ENCODE measurements at regions not wholly inside any gene's neighbourhood (a gene's known extent, or its start where the extent isn't known, plus 50 kb on each side); places are given as distances from the start of the nearest gene placed in this dataset.
A peak's percentile ranks its signal among the peaks of the same experiment; 100 is the strongest.

DNA sequence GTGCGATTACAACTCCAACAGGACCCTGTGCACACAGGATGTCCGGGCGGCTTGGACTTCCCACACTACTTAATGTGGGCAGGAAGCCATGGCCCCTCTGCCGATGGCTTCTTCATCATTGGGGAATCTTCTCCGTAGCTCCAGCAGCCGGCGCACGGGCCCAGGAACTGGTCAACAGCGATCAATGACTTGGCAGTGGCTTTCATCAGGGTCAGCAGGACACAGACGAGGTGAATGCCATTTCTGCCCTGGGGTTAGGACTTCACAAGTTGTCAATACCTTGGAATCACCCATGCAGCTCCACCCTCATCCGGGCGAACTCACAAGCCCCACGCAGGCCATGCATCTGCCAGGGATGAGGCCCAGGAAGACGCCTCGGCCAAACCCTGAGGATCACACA lies 645.7 kb downstream of the BRD1 start:
- ATAC-seq (replicated peaks in 6 of 8) = no peak

DNA sequence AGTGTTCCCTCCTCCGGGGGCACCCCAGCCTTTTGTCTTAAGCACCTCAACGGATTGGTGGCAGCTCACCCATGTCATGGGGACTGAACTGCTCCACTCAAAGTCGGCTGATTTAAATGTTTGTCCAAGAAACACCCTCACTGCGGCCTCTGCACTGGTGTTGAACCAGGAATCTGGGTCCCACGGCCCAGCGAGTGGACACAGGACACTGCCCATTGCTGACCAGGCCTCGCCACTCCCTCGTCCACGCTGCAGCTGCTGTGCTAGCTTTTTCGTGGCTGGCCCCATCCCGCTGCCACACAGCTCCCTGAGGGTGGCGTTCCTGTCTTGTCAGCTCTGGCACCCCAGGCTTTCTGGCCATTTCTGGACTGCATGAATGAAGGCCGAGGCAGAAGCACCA lies 646.2 kb downstream of the BRD1 start:
- no peak for ATAC-seq (replicated peaks in 6 of 8)
- 57 to 100% methylated on average over 1 to 9 of the region's 13 CpGs; no CpG with 5 or more reads in 8 of the 10 experiments for WGBS, 10 experiments
- in situ Hi-C loops (cut with MboI; ENCODE audit: low pct_unique_long_range_greater_than_20kb in 2 of 9, low sequenced_read_pairs in 9 of 9, unreplicated experiment in 9 of 9) = no loop called here
- Histone ChIP-seq H3K27ac (no peak overlapping the region), H3K4me3 (no peak overlapping the region), H3K4me1 (replicated peaks in 1 of 2) (no peaks in the 10 kb centered on the region)

More for the DNA sequence above, 645.7 kb downstream of the BRD1 start:
- in situ Hi-C loops (cut with MboI; ENCODE audit: low pct_unique_long_range_greater_than_20kb in 2 of 9, low sequenced_read_pairs in 9 of 9, unreplicated experiment in 9 of 9) = no loop called here
- Histone ChIP-seq H3K27ac (no peak overlapping the region), H3K4me3 (no peak overlapping the region), H3K4me1 (replicated peaks in 1 of 2) (no peaks in the 10 kb centered on the region)
- 20 to 100% (median 48%) methylated on average over 1 to 8 of the region's 15 CpGs; no CpG with 5 or more reads in 6 of the 10 experiments for WGBS, 10 experiments

DNA sequence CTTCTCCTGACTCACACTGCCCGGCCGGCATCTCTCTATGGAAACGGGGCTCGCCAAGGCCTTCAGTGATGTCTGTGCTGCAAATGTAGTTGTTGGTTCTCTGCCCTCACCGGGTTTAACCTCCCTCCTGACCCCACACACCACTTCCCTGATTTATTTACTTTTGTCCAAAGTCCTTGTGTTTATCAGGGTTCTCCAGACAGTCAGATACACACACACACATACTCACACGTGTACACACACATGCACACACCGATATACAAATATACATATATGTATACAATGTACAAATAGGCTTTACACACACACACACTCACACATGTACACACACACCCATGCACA lies 647.0 kb downstream of the BRD1 start:
- Histone ChIP-seq H3K27ac (no peak overlapping the region), H3K4me1 (replicated peaks in 1 of 2) (no peaks in the 10 kb centered on the region), H3K4me3 (no peak overlapping the region)
- in situ Hi-C loops (cut with MboI; ENCODE audit: low pct_unique_long_range_greater_than_20kb in 2 of 9, low sequenced_read_pairs in 9 of 9, unreplicated experiment in 9 of 9) = no loop called here
- 13 to 88% (median 26%) methylated on average over 1 to 6 of the region's 7 CpGs; no CpG with 5 or more reads in 4 of the 10 experiments for WGBS, 10 experiments
- ATAC-seq (replicated peaks in 6 of 8) = no peak

DNA sequence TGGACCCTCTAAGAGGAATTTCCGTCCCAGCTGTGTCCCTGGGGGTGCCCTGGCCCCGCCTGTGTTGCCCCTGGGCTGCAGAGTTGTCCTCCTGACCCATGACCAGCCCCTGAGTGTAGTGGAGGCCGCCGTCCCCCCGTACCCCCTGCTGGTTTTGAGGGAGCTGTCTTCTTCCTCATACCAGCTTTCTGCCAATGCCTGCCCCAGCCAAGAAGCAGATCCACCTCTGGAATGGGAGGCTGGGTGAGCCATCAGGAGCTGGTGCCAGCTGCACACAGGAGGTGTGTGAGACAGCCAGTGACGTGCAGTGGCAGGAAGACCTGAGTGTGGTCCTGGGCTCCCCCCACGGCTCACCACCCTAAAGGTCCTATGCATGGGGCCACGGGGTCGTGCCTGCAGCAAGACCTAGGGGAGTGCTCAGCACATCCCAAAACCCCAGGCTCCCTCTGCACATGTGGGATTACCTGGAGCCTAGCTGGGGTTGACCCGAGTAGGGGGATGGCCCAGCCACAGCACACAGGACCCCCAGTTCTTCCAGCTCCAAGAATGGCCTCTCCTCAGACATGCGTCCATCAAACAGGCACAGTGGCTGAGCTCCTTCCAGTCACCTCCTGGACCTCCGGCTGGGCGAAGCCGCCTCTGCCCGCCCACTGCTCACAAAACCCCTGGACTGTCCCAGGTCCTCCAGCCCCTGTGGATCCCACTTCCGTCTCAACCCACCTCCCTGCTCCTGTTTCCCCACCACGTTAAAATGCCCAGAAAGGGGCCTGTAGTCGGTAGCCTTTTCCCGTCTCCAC lies 647.6 kb downstream of the BRD1 start:
- no peak overlapping the region for H3K4me3 ChIP-seq
- no peak for ATAC-seq (replicated peaks in 6 of 8)
- WGBS, 10 experiments = 0 to 89% (median 39%) methylated on average over 1 to 4 of the region's 19 CpGs; no CpG with 5 or more reads in 6 of the 10 experiments
- no peaks in the 10 kb centered on the region for H3K4me1 ChIP-seq (replicated peaks in 1 of 2)
- no peak overlapping the region for H3K27ac ChIP-seq
- in situ Hi-C loops (cut with MboI; ENCODE audit: low pct_unique_long_range_greater_than_20kb in 2 of 9, low sequenced_read_pairs in 9 of 9, unreplicated experiment in 9 of 9) = no loop called here

DNA sequence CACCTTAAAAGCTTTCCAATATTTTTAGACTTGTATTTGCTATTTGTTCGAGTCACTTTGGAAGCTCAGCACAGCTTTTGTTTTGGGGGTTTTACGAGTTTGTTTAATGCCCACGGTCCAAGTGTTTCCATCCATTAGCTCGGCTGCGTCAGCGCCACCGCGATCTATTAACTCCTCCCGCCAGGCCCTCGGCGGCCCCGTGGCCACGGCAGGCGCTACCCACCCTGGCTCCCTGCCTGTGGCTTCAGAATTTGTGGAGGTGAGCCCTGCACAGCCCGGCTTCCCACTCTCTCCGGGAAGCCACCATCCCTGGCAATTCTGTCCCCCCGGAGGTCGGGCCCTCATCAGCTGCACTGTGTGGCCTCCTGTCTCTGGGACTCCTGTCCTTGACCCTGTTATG lies 648.5 kb downstream of the BRD1 start:
- no peak for ATAC-seq (replicated peaks in 6 of 8)
- 0 to 88% (median 70%) methylated on average over 1 to 18 of the region's 18 CpGs; no CpG with 5 or more reads in 2 of the 10 experiments for WGBS, 10 experiments
- H3K4me3 ChIP-seq = no peak overlapping the region
- no peaks in the 10 kb centered on the region for H3K4me1 ChIP-seq (replicated peaks in 1 of 2)
- in situ Hi-C loops (cut with MboI; ENCODE audit: low pct_unique_long_range_greater_than_20kb in 2 of 9, low sequenced_read_pairs in 9 of 9, unreplicated experiment in 9 of 9) = no loop called here
- no peak overlapping the region for H3K27ac ChIP-seq

DNA sequence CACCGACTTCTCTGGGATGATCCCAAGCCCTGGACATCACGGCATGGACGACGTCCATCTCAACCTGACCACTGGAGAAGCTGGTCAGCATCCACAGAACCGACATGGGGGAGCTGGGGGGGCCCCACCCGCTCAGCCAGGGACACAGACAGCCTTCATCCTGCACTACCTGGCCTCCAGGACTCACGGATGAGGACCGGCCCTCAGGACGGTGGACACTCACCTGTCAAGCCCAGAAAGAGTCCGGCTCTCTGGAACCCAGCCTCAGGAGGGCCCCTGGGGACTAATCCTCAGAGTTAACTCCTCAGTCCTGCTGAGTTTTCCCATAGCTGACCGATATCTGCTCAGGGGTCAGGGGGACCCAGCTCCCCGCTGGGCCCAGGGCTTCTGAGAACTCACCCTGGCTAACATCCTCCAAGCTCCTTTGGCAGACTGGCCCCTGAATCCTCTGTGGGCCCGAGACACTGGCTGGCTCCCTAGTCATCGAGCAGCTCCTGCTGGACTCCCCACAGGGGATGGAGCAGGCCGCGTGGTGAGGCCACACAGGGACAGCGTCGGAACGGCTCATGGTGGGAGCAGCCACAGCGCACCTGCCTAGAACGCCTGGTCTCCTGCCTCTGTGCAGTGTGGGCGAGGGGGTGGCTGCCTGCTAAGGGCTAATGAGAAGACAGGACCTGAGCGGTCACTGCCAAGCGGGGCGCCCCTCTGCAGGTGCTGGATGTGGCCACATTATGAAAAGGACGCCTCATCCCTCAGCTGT lies 649.2 kb downstream of the BRD1 start:
- in situ Hi-C loops (cut with MboI; ENCODE audit: low pct_unique_long_range_greater_than_20kb in 2 of 9, low sequenced_read_pairs in 9 of 9, unreplicated experiment in 9 of 9) = no loop called here
- Histone ChIP-seq H3K4me1 (replicated peaks in 1 of 2) (no peaks in the 10 kb centered on the region), H3K4me3 (no peak overlapping the region), H3K27ac (no peak overlapping the region)
- no peak for ATAC-seq (replicated peaks in 6 of 8)
- 27 to 60% (median 56%) methylated on average over 1 to 7 of the region's 26 CpGs; no CpG with 5 or more reads in 3 of the 10 experiments for WGBS, 10 experiments

DNA sequence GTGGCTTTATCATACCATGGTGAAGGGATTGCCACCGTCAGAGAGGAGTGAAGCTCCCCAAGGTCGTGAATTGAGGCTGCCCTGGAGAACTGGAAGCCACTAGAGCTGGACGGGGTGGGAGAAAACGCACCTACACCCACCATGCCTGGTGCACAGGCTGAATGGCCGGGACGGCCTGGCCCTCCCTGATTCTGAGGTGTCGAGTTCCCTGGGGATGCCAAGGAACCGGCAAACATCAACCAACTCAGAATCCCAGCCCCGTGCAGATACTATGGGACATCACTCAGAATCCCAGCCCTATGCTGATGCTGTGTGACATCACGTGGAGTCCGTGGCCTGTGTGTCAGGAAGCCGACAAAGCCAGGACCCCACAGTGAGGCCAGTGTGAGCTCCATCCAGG lies 650.0 kb downstream of the BRD1 start:
- H3K4me1 ChIP-seq (replicated peaks in 1 of 2) = no peaks in the 10 kb centered on the region
- in situ Hi-C loops (cut with MboI; ENCODE audit: low pct_unique_long_range_greater_than_20kb in 2 of 9, low sequenced_read_pairs in 9 of 9, unreplicated experiment in 9 of 9) = no loop called here
- ATAC-seq (replicated peaks in 6 of 8) = no peak
- WGBS, 10 experiments = 0 to 65% (median 21%) methylated on average over 1 to 8 of the region's 12 CpGs; no CpG with 5 or more reads in 4 of the 10 experiments
- H3K4me3 ChIP-seq = no peak overlapping the region
- no peak overlapping the region for H3K27ac ChIP-seq

DNA sequence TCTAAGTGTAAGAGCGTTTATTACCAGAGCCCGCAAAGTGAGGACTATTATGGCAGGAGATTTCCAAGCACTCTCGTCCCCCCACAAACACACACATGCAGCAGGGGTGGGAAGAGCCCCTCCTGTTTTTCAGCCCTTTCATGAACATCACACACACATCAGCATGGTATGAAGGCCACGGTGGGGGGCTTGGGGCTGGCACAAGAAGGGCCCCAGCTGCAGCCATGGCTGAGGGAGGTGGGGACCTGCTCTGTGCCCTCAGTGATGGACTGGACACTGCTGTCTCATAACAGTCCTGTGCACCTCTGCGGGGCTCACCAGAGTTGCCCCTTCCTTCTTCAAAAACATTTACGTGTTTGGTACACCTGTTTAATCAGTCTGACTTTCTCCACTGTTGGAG lies 650.7 kb downstream of the BRD1 start:
- Histone ChIP-seq H3K4me3 (no peak overlapping the region), H3K27ac (no peak overlapping the region), H3K4me1 (replicated peaks in 1 of 2) (no peaks in the 10 kb centered on the region)
- 30 to 83% (median 56%) methylated on average over 1 to 6 of the region's 6 CpGs; no CpG with 5 or more reads in 5 of the 10 experiments for WGBS, 10 experiments
- no peak for ATAC-seq (replicated peaks in 6 of 8)
- in situ Hi-C loops (cut with MboI; ENCODE audit: low pct_unique_long_range_greater_than_20kb in 2 of 9, low sequenced_read_pairs in 9 of 9, unreplicated experiment in 9 of 9) = no loop called here

DNA sequence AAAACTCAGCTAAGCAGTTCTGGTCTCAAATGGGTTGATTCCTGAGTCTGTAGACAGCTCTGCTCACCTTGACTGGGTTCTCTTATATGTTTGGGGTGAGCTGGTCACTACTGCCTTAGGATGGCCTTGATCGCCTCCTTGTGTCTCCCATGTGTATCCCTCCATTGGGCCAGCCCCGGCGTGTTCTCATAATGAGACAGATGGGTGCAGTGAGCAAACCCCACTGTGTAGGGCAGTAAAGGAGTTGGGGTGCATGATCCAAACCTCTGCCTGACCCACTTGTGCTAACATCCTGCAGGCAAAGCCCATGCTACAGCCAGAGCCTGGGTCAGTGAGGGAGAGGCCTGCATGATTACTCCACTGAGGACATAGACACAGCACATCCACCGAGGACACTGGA lies 657.6 kb downstream of the BRD1 start:
- in situ Hi-C loops (cut with MboI; ENCODE audit: low pct_unique_long_range_greater_than_20kb in 2 of 9, low sequenced_read_pairs in 9 of 9, unreplicated experiment in 9 of 9) = loop anchor here in 2 of 9 experiments (25.0 kb wide), 2 partner anchors 108 to 117 kb away; no protein-coding TSS in a partner anchor
- peak in 1 of 8 experiments; percentile 49 for ATAC-seq (replicated peaks in 6 of 8)
- H3K4me1 ChIP-seq (replicated peaks in 1 of 2) = no peaks in the 10 kb centered on the region
- H3K27ac ChIP-seq = no peak overlapping the region
- no peak overlapping the region for H3K4me3 ChIP-seq
- 0 to 67% (median 45%) methylated on average over 1 to 3 of the region's 4 CpGs; no CpG with 5 or more reads in 6 of the 10 experiments for WGBS, 10 experiments

DNA sequence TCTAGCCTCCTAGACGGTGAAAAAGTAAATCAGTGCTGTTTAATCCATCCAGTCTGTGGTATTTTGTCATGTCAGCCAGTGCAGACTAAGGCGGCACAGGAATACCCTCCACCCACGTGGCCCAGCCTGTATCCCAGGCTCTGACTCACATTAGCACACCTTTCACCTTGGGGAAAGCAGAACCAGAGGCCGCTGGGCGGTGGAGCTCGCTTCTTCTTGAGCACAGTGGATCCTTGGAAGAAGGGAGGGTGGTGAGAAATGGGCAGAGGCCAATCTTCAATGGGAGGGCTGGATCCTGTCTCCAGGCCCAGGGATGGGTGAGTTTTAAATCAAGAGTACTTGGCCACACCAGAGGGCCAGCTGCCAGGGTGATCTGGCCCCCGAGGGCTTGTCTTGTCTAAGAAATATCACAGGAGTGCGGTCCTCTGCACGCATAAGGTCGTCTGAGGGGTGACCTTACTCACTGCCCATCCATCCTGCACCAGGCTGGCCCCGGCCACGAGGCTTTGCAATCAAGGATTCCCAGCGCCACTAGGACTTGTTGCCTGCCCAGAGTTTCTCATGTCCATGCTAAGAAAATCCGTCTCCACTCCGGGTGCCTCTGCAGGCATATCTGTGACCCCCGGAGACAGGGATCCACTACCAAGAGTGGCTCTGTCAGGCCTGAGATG lies 658.5 kb downstream of the BRD1 start:
- in situ Hi-C loops (cut with MboI; ENCODE audit: low pct_unique_long_range_greater_than_20kb in 2 of 9, low sequenced_read_pairs in 9 of 9, unreplicated experiment in 9 of 9) = loop anchor here in 2 of 9 experiments (25.0 kb wide), 2 partner anchors 107 to 118 kb away; no protein-coding TSS in a partner anchor
- ATAC-seq (replicated peaks in 6 of 8) = no peak
- Histone ChIP-seq H3K27ac (no peak overlapping the region), H3K4me3 (no peak overlapping the region), H3K4me1 (replicated peaks in 1 of 2) (no peaks in the 10 kb centered on the region)
- 23 to 60% (median 36%) methylated on average over 1 to 8 of the region's 16 CpGs; no CpG with 5 or more reads in 7 of the 10 experiments for WGBS, 10 experiments

DNA sequence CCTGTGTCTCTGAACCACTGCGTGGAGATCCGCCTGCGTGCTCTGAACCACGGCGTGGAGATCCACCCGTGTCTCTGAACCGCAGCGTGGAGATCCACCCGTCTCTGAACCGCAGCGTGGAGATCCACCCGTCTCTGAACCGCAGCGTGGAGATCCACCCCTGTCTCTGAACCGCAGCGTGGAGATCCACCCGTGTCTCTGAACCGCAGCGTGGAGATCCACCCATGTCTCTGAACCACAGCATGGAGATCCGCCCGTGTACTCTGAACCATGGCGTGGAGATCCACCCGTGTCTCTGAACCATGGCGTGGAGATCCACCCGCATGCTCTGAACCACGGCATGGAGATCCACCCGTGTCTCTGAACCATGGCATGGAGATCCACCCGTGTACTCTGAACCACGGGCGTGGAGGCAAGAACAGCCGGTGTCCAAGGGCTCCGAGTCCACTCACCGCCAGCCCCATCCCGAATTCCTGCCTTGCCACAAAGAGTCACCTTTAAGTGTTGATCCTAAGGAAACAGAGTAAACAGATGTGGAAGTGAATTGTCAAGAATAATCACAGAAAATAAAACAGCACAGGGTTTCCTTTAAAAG lies 659.4 kb downstream of the BRD1 start:
- in situ Hi-C loops (cut with MboI; ENCODE audit: low pct_unique_long_range_greater_than_20kb in 2 of 9, low sequenced_read_pairs in 9 of 9, unreplicated experiment in 9 of 9) = loop anchor here in 2 of 9 experiments (25.0 kb wide), 2 partner anchors 106 to 119 kb away; no protein-coding TSS in a partner anchor

DNA sequence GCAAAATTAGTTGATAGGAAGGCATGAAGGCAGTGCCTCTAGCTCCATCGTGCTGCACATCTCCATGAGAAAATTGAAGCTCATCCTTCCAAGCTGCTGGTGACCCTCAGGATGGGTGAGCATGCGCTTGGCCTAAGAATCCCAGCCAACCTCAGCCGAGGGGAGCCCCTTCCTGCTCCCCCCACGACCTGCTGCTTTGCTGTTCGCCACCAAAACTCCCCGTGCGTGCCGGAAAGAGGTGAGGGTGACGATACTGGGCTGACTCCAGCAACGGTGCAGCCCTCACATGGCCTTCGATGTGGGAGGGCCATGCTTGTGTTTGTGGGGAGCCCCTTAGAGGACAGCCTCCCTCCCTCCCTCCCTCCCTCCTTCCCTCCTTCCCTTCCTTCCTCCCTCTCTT lies 660.9 kb downstream of the BRD1 start:
- Histone ChIP-seq H3K27ac (no peak overlapping the region), H3K4me3 (no peak overlapping the region), H3K4me1 (replicated peaks in 1 of 2) (no peaks in the 10 kb centered on the region)
- in situ Hi-C loops (cut with MboI; ENCODE audit: low pct_unique_long_range_greater_than_20kb in 2 of 9, low sequenced_read_pairs in 9 of 9, unreplicated experiment in 9 of 9) = loop anchor here in 2 of 9 experiments (25.0 kb wide), 2 partner anchors 104 to 121 kb away; no protein-coding TSS in a partner anchor
- ATAC-seq (replicated peaks in 6 of 8) = no peak
- 50% methylated on average over 1 of the region's 11 CpGs; no CpG with 5 or more reads in 9 of the 10 experiments for WGBS, 10 experiments

More for the DNA sequence above, 659.4 kb downstream of the BRD1 start:
- ATAC-seq (replicated peaks in 6 of 8) = no peak
- 20 to 100% (median 74%) methylated on average over 1 to 13 of the region's 34 CpGs; no CpG with 5 or more reads in 2 of the 10 experiments for WGBS, 10 experiments
- no peaks in the 10 kb centered on the region for H3K4me1 ChIP-seq (replicated peaks in 1 of 2)
- H3K27ac ChIP-seq = no peak overlapping the region
- H3K4me3 ChIP-seq = no peak overlapping the region
